IPS DF 19.7 (cell line): ENCODE measurements at regions not wholly inside any gene's neighbourhood (a gene's known extent, or its start where the extent isn't known, plus 50 kb on each side); places are given as distances from the start of the nearest gene placed in this dataset.
"Not testable (repeated sequence)": the region's sequence is repeated elsewhere in the genome, so short reads cannot be mapped to it uniquely, and the experiment has no call there.

Experiments
- DNase-seq: peaks from one replicate; pipeline ENCODE4 v3.0.0-alpha.2; 2013; ENCODE audit warnings: low read depth, low spot score

DNA sequence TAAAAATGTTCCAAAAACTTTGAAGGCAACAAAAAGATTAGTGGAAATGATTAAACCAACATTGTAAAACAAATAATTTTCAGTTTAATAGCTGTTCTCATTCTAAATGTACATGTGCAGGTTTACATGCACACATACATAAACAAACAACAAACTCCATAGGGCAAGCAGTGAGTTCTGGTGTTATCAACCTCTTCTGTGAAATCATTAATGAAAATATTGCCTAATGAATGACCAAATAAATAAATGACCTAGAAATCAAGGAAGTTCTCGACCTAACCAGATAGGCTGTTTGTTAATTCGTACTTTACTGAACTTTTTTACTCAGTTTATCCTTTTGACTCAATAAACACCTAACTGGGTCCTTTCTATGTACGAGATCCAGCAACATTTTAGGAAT lies 165.5 kb upstream of the RORB start:
- no peak for DNase-seq

DNA sequence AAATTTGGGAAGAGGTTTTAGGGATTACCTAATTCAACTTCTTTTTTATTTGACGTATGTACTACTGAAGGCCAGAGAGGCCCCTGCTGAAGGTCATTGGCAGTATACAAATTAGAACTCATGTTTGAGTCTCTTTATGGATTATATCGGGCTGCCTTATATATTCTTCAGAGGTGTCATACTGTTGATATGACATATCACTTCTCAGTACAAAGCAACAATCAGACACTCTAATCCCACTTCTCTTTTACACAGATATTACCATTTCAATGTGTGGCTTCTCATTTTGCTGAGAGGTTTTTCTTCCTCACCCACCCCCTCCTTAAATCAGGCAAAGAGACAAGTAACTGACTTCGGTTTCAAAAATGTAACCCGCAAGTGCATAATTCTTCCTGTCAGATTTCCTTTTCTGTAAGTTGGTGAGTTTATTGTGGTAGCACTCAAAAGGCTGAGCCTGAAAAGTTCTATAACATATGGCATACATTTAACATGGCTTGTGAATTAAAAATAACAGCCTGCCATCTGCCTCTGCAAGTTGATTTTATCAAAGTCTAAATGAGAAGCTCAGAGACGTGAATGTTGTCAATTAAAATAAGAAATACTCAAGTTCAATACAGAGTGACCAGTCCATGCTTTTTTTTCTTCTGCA lies 163.6 kb upstream of the RORB start:
- DNase-seq: no peak

DNA sequence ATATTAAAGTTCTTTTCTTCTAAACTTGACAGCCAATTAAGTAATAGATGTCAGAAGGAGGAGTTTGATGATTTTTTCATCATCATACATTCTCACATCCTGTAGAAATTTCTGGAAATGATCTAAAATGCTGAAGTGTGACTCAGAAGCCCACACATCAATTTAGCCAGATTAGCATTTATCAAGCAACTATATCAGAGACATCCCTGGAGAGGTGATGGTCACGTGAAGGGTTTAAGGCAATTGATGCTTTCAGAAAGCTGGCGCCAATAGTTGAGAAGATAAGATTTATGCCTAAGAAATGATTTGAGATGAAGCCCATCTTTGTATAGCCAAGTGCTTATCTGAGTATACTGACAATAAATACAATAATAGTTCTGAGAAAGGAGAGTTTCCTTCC lies 162.9 kb upstream of the RORB start:
- no peak for DNase-seq

DNA sequence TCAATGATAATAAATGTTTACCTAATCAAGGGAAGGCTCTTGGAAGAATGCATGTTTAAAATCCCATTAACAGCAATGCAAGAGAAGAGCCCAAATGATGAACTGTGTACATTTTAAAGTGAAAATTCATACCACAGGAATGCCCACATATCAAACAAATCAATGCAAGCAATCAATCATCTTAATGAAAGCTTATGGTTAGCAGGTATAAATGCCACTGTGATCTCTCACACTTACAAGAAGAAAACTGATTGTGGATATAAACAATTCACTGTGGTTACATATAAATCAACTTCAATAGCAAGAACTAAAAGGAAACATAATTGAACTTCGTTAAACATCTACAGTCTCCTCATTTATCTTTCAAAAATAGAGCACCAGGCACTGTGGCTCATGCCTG lies 161.0 kb upstream of the RORB start:
- DNase-seq: no peak

DNA sequence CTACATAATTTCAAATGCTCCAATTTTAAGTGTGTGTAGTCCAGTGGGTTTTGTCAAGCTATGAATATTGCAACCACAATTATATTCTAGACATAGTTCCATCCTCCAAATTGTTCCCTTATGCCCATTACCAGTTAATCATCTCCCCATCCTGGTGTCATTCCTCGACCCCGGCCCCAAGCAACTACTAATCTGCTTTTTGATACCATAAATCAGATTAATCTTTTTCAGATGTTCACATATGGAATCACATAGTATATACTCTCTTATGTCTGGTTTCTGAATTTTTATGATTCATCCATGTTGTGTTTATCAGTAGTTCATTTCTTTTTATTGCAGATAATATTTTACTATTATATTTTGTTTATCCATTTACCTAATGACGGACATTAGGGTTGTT lies 148.4 kb upstream of the RORB start:
- DNase-seq: no peak

DNA sequence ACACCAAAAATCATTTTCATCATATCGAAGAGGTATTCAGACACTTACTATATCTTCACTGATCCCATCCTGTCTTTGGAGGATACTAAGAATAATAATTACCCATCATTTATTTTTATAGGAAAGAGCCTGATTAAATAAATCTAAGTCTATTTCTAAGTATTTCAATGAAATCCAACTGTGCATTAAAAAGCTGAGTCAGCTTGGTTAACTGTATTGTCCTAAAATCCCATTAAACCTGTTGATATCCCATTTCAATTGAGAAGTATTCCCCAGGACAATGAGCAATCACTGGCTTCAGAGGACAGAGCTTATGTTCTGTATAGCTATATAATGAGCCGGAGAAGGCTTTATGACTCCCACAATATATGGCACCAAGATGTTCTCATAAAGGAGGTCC lies 142.0 kb upstream of the RORB start:
- no peak for DNase-seq

DNA sequence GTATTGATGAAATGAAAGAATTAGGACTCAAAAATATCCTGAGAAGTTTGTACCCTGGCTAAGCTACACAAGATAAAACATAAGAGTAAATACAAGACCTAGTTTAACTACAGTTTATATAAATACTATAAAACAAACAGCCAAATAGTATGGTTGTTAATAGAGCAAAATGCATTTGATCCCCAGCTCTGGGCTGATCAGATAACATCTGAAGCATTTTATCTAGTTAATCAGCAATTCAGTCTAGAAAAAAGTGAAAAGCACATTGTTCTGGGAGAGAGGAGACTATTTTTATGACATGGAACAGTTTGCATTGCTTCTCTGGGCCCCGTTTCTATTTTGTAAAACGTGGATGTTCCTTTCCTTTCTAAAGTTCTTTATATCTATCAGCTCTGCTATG lies 139.6 kb upstream of the RORB start:
- DNase-seq: no peak

DNA sequence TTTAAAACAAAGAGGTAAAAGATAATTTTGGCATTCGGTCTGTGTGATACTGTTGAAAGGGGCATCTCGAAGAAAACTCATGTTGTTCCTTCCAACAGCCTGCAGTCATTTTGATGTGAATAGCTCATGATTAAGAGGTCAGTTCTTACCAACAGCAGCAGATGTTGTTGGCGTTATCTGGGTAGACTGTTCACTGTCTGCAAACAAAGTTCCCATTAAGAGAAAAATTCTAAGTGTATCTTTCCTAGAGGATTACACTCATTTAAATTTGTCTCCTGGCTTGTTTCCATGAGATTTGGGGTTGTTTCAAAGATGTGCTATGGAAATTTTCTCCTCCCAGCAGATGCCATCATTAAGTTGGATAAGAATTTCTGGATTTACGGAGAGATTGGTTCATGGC lies 138.2 kb upstream of the RORB start:
- no peak for DNase-seq

DNA sequence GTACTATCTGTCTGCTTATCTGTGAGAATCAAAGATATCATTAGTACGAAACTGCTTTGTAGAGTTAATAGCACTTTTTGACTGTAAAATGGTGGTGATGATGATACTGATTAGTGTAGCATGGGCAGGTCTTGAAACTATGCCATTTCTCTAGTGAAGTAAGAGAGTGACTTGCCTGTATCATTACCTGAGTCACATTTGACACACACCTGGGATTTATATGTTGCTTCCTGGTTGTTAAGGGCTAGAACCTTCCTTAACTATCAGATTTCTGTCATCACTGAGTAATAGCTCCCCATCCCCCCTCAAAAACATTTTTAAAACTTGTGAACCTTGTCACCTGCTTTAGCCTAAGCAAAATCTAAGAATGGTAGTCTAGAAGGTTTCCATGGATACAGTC lies 135.6 kb upstream of the RORB start:
- DNase-seq: no peak

DNA sequence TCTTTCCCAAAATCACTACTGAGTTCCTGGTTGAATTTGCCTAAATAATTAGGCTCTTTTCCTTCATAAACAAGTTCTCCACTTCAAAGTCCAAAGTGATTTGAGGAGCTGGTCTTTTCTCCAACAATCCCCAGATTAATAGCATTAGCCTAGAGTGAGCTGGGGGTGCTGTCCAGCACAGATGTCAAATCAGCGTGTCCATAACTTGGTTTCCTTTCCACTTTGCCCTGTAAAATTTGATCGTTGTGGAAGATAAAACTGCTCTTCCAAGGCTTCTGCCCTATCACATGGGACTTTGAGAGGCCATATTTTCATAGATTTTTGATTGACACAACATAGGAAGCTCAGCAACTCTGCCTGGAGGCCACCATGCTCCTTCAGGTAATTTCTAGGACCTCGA lies 134.7 kb upstream of the RORB start:
- no peak for DNase-seq

DNA sequence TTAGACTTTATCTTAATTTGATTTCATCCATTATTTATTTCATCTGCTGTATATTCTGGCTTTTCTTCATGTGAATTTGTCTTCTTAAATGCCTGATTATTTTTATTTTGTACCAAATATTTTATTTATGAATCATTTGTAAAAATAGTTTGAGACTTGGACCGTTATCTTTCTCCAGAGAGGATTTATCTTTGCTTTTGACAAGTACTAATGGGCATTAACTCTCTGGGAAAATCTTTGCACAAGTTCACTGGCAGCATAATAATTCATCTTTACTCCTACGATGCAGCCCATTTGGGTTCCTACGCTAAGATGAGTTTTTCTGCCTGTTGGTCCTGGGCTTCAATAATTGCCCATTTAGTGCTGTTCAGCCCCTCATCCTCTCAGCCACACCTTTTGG lies 131.0 kb upstream of the RORB start:
- DNase-seq: no peak

DNA sequence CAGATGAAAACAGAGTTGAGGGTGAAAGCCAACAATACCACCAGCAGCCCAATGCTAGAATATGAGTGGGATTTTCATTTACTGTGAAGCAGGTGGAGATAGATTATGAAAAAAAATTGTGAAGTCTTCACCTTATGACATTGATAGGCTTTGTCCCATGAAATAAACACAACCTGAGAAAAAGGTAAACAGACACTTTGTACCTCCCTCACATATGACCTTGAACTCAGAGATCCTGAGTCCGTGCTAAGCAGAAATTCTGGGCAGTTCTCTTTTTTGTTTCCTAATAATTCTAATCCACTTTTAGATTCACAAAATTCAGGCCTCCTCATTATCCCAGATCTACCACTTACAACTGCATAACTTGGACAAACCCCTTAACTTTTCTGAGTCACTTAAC lies 127.3 kb upstream of the RORB start:
- DNase-seq: no peak

DNA sequence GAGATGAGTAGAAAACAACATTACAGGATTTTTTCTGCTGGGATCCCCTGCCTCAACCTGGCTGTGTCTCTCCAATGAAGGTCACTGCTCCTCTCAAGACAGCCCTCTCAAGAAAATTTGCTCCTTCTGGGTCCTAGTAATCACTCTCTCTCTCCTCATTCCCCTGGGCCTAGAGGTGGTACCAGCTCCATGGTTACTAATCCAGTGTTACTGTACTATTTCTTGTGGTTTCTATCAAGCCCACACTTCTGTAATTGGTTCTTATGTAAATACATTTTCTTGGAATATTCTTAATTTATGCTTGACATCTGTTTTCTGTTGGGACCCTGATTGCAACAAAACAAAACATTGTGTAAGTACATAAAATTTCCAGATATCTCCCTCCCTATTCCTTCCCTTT lies 123.8 kb upstream of the RORB start:
- DNase-seq: no peak

DNA sequence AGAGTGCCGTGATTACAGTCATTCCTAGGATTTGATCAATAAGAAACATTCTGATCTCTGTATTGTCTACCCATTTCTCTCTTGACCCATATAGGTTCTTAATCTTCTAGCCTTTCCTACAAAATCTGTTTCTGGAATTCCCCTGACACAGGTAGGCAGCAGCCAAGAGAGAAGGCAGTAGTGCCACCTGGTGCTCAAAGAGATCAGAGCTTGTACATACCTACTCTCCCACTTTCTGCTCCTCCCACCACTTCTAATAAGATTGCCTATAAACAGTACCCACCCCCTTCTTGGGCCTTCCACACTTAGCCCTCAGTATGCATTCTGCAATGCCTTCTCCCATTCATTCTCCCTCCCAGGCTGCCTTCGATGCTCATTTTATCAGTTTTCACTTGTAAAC lies 117.4 kb upstream of the RORB start:
- peak; percentile 71 for DNase-seq

DNA sequence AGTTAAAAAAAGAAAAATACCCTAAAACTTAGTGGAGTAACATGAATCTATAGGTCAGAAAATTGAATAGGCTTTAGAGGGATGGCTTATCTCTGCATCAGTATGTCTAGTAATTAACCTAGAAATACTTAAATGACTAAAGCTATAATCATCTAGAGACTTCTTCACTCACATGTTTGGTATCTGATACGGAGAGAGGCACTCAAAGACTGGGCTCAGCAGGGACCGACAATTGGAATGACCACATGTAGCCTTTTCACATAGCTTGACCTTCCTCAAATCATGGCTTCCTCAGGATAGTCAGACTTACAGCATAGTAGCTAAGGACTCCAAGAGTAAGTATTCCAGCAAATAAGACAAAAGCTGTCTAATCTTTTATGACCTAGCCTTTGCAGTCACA lies 105.3 kb upstream of the RORB start:
- no peak for DNase-seq

DNA sequence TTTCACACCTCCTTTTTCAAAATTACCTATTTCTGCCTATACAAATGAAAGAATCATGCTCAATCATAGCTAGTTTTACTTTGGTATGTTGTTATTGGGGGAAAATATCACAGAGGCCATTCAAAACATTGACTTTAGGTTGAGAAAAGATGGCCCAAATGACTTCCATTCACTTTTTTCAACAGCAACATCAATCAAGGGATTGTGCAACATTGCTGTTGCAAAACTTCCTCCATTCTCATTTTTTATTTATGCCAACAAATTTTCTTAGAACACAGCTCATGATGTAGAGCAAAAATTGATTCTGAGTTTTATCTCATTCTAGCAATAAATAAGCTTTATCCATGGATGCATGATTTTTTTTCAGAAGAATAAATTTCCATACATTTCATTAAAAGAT lies 93.6 kb upstream of the RORB start:
- DNase-seq: no peak

DNA sequence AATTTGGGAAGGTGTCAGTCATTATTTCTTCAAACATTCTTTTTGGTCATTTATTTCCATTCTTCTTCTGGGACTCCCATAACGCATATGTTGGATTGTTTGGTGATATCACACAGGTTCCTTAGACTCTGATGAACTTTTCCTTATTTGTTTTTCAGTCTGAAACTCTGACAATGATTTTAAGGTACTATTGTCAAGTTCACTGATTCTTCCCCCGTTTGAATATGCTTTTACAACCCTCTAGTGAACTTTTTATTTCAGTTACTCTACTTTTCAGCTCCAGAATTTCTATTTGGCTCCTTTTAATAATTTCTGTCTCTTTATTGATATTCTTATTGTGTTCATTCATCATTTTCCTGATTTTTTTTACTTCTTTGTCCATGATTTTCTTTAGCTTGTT lies 92.5 kb upstream of the RORB start:
- DNase-seq: no peak

DNA sequence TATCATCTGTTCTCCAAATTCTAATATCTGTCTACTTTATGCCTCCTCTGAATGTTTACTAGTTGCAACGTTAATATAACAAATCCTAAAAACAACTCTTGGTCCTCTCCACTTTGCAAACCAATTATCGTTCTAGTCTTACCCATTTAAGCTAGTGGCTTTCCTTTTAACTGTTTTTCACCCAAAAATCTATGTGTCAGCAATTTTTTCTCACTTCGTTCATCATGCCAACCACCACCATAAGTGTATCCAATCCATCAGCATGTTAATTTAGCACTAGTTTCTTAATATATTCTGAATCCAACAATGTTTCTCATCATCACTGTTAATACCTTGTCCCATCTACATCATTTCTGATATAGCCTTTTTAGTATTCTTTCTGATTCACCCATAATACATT lies 90.0 kb upstream of the RORB start:
- no peak for DNase-seq

DNA sequence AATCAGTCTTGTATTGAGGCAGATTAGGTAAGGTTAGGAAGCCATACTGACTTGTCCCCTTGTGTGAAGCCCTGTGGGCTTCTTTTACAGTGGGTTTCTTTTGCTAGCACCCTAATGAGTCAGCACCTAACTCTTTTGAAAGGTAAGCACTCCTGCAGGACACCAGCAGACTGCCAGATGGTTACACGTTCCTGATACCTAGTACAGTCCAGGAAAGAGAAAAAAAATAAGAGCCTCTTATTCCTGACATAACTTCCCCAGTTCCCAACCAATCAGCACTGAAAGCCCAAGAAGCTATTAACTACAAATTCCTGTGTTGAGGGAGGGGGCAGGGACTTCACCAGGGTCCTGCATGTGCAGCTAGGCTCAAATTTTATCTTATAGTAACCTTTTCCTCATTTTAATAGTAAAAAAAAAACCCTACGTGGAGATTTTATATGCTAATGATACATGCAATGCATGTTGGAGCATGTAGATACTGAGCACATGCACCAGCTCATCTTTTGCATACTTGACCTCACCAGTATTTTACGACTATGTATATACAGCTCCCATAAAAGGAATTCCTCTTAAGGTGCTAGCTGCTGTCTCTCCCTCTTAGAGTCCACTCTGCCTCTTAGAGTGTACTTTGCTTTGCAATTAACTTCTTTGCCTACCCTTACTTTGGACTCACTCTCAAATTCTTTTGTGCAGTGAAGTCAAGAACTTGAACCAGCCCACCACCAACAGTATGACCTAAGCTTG lies 84.7 kb upstream of the RORB start:
- DNase-seq: no peak

DNA sequence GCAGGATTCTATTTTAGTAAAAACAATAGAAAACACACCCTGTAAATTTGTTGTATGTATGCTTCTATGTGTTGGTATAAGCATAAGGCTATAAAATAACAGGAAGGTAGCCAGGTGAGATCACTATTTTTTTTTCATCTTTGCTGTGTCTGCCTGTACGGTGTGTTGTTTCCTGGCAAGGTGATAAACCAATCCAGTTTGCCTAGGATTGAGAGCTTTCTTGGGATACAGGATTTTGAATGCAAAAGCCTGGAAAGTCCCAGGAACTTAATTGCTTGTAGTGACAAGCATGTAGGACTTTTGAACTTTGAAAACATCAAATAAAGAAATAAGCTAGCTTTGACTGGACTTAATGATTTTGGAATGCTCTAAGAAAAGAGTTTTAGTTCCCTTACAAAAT lies 83.3 kb upstream of the RORB start:
- DNase-seq: no peak

DNA sequence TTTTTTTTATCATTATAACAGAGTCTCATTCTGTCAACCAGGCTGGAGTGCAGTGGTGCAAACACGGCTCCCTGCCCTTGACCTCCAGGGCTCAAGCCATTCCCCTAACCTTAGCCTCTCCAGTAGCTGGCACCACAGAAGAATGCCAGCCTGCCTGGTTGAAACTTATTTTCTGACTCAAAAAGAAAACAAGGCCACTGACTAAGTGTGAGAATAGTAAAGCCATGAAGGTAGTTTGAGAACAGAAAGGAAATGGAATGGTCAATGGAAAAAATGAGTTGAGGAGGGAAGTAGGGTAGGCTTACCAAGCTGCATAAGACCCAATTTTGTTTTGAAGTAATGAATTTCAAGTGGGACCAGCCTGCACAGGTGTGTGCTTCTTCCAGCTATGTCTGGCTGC lies 82.8 kb upstream of the RORB start:
- DNase-seq: no peak

DNA sequence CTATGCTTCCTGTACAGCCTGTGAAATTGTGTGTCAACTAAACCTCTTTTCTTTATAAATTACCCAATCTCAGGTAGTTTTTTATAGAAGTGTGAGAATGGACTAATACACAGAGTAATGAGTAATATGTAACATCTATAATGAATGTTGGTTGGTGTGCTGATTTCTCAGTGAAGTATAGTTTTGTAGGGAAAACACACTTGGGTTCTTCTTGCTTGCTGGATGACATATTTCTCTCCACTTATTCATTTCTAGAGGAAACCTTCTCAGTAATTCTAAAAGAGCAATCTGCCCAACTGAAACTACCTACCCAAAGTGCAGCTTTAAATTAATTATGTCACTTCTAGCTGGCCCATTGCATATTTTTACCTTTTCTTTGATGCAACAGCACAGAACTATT lies 81.1 kb upstream of the RORB start:
- no peak for DNase-seq

DNA sequence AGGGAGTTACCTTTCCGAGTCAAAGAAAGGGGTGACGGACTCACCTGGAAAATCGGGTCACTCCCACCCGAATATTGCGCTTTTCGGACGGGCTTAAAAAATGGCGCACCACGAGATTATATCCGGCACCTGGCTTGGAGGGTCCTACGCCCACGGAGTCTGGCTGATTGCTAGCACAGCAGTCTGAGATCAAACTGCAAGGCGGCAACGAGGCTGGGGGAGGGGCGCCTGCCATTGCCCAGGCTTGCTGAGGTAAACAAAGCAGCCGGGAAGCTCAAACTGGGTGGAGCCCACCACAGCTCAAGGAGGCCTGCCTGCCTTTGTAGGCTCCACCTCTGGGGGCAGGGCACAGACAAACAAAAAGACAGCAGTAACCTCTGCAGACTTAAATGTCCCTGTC lies 72.6 kb upstream of the RORB start:
- DNase-seq: not testable (repeated sequence)

DNA sequence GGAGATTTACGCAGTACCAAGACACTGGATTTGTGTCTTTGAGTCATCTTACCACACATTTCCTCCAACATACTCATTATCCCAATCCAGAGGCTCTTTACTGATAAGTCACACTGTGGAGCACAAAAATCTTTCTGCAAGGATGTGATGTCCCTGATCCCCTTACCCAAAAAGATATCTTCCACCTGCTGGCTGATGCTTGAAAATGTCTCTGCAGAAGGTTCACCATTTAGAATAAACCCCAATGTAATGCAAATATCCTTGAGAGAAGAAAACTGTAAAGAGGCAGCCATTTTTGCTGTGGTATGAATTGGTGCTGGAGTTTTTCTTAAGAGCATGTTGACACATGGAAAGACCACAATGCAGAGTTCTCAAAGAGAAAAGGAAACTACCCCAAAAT lies 65.7 kb upstream of the RORB start:
- no peak for DNase-seq
